ENCODE measurements at regions not wholly inside any gene's neighbourhood (a gene's known extent, or its start where the extent isn't known, plus 50 kb on each side); places are given as distances from the start of the nearest gene placed in this dataset.

DNA sequence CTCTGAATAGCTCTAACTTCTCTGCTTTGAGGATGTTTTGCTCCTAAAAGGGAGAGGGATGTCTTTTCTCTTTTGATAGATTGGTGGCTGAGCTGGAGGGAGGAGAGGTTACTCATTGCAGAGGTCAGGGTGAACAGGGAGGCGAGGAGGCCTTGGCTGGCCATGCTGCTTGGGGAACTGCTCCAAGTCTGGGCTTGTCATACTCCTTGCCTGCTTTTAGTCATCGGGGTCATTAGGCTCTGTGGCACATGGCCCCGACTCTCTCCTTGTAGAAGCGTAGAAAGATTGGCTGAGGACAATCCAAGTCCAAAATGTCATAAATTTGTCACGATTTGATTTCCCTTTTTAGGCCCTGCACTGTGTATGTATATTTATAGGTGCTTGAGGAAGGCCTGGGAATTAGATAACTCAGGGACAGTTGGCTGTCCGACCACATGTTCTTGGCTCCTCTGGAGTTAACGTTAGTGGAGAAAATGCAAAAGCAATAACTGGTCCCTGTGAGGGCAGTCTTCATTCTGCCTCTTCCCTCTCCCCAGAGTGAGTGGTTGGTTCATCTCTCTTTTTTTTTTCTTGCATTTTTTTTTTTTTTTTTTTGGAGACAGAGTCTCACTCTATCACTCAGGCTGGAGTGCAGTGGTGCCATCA, 160.1 kb downstream of the SCP2D1 start:
- no peak for TF ChIP-seq POLR2A (IDR thresholded peaks at IDR 0.05)
- TF ChIP-seq, protein P1, sequence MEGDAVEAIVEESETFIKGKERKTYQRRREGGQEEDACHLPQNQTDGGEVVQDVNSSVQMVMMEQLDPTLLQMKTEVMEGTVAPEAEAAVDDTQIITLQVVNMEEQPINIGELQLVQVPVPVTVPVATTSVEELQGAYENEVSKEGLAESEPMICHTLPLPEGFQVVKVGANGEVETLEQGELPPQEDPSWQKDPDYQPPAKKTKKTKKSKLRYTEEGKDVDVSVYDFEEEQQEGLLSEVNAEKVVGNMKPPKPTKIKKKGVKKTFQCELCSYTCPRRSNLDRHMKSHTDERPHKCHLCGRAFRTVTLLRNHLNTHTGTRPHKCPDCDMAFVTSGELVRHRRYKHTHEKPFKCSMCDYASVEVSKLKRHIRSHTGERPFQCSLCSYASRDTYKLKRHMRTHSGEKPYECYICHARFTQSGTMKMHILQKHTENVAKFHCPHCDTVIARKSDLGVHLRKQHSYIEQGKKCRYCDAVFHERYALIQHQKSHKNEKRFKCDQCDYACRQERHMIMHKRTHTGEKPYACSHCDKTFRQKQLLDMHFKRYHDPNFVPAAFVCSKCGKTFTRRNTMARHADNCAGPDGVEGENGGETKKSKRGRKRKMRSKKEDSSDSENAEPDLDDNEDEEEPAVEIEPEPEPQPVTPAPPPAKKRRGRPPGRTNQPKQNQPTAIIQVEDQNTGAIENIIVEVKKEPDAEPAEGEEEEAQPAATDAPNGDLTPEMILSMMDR (IDR thresholded peaks at IDR 0.05), result no peak
- no peak for TF ChIP-seq EP300 (IDR thresholded peaks at IDR 0.05)
- TF ChIP-seq POLR2AphosphoS5 (IDR thresholded peaks at IDR 0.05), result peak in 1 of 3 donors; percentile 26
